ENCODE measurements at regions not wholly inside any gene's neighbourhood (a gene's known extent, or its start where the extent isn't known, plus 50 kb on each side); places are given as distances from the start of the nearest gene placed in this dataset.

GRCh38 chr4:128452415-128452814 lies 164.8 kb upstream of the PGRMC2 start:
- no peak for TF ChIP-seq GABPA (IDR thresholded peaks at IDR 0.05; ENCODE audit: low read depth)
- Histone ChIP-seq H3K4me3 (replicated peaks; ENCODE audit: insufficient read depth, low read length) (no peak overlapping the region), H3K27me3 (ENCODE audit: insufficient read depth, poor library complexity, severe bottlenecking) (no peaks in the 10 kb centered on the region), H3K27ac (replicated peaks) (no peak overlapping the region)
- no peak for DNase-seq (ENCODE audit: low read depth in 1 of 2, low spot score in 1 of 2)

- no peak for DNase-seq (ENCODE audit: low read depth in 1 of 2, low spot score in 1 of 2)
- TF ChIP-seq GABPA (IDR thresholded peaks at IDR 0.05; ENCODE audit: low read depth) (no peak), REST (IDR thresholded peaks at IDR 0.05; ENCODE audit: insufficient replicate concordance, low read depth) (no peak), SPI1 (IDR thresholded peaks at IDR 0.05; ENCODE audit: borderline replicate concordance, low read depth) (no peak), POLR2AphosphoS5 (IDR thresholded peaks at IDR 0.05; ENCODE audit: low read depth) (no peak)
- TF ChIP-seq, protein P1, sequence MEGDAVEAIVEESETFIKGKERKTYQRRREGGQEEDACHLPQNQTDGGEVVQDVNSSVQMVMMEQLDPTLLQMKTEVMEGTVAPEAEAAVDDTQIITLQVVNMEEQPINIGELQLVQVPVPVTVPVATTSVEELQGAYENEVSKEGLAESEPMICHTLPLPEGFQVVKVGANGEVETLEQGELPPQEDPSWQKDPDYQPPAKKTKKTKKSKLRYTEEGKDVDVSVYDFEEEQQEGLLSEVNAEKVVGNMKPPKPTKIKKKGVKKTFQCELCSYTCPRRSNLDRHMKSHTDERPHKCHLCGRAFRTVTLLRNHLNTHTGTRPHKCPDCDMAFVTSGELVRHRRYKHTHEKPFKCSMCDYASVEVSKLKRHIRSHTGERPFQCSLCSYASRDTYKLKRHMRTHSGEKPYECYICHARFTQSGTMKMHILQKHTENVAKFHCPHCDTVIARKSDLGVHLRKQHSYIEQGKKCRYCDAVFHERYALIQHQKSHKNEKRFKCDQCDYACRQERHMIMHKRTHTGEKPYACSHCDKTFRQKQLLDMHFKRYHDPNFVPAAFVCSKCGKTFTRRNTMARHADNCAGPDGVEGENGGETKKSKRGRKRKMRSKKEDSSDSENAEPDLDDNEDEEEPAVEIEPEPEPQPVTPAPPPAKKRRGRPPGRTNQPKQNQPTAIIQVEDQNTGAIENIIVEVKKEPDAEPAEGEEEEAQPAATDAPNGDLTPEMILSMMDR (IDR thresholded peaks at IDR 0.05; ENCODE audit: insufficient read depth, low read length): no peak
- no peak overlapping the region for H3K4me3 ChIP-seq (replicated peaks; ENCODE audit: insufficient read depth, low read length)
- H3K27ac ChIP-seq (replicated peaks): no peak overlapping the region
- no peaks in the 10 kb centered on the region for H3K27me3 ChIP-seq (ENCODE audit: insufficient read depth, poor library complexity, severe bottlenecking)
Measured at GRCh38 chr4:128451270-128451905, 163.8 kb upstream of the PGRMC2 start.

- TF ChIP-seq, protein P1 (IDR thresholded peaks at IDR 0.05; ENCODE audit: insufficient read depth, low read length): no peak
- TF ChIP-seq SPI1 (IDR thresholded peaks at IDR 0.05; ENCODE audit: borderline replicate concordance, low read depth) (no peak), POLR2AphosphoS5 (IDR thresholded peaks at IDR 0.05; ENCODE audit: low read depth) (no peak), REST (IDR thresholded peaks at IDR 0.05; ENCODE audit: insufficient replicate concordance, low read depth) (no peak)
- DNase-seq (ENCODE audit: low read depth in 1 of 2, low spot score in 1 of 2): no peak
- Histone ChIP-seq H3K27me3 (ENCODE audit: insufficient read depth, poor library complexity, severe bottlenecking) (no peaks in the 10 kb centered on the region), H3K27ac (replicated peaks) (no peak overlapping the region), H3K4me3 (replicated peaks; ENCODE audit: insufficient read depth, low read length) (no peak overlapping the region)
Measured at GRCh38 chr4:128450326-128451120, 162.9 kb upstream of the PGRMC2 start.

GRCh38 chr4:128449251-128449650 lies 161.6 kb upstream of the PGRMC2 start:
- no peaks in the 10 kb centered on the region for H3K27me3 ChIP-seq (ENCODE audit: insufficient read depth, poor library complexity, severe bottlenecking)
- DNase-seq (ENCODE audit: low read depth in 1 of 2, low spot score in 1 of 2): no peak
- TF ChIP-seq GABPA (IDR thresholded peaks at IDR 0.05; ENCODE audit: low read depth): no peak
- no peak for TF ChIP-seq POLR2AphosphoS5 (IDR thresholded peaks at IDR 0.05; ENCODE audit: low read depth)
- no peak for TF ChIP-seq REST (IDR thresholded peaks at IDR 0.05; ENCODE audit: insufficient replicate concordance, low read depth)
- TF ChIP-seq SPI1 (IDR thresholded peaks at IDR 0.05; ENCODE audit: borderline replicate concordance, low read depth): no peak
- no peak overlapping the region for H3K27ac ChIP-seq (replicated peaks)
- H3K4me3 ChIP-seq (replicated peaks; ENCODE audit: insufficient read depth, low read length): no peak overlapping the region
